GM23248 (cell line): ENCODE measurements at regions not wholly inside any gene's neighbourhood (a gene's known extent, or its start where the extent isn't known, plus 50 kb on each side); places are given as distances from the start of the nearest gene placed in this dataset.

ENCODE experiments used
- DNase-seq: peaks from one replicate; pipeline ENCODE4 v3.0.0-alpha.2; 2015
- H2AFZ ChIP-seq: fragments of 200-600 bp; sonication (generic); 2 replicates; pipeline ENCODE4 v1.6.1; 2016; ENCODE audit warnings: antibody characterized with exemption
- H3F3A ChIP-seq: fragments of 200-600 bp; sonication (generic); 2 replicates; pipeline ENCODE4 v1.6.1; 2016; ENCODE audit warnings: mild to moderate bottlenecking, antibody characterized with exemption, mixed run types; ENCODE audit not compliant: insufficient read depth
- H3K27ac ChIP-seq: fragments of 200-600 bp; sonication (generic); 2 replicates; pipeline ENCODE4 v1.5.1; 2016; ENCODE audit warnings: mild to moderate bottlenecking
- H3K27me3 ChIP-seq: fragments of 200-600 bp; sonication (generic); replicated peaks from 2 replicates; pipeline ENCODE4 v1.6.1; 2016; ENCODE audit warnings: mild to moderate bottlenecking; ENCODE audit not compliant: insufficient read depth
- H3K36me3 ChIP-seq: fragments of 200-600 bp; sonication (generic); 2 replicates; pipeline ENCODE4 v1.6.1; 2016; ENCODE audit warnings: low read depth, mild to moderate bottlenecking
- H3K4me1 ChIP-seq: fragments of 200-600 bp; sonication (generic); 2 replicates; pipeline ENCODE4 v1.6.1; 2016; ENCODE audit warnings: mild to moderate bottlenecking; ENCODE audit not compliant: insufficient read depth
- H3K4me2 ChIP-seq: fragments of 200-600 bp; sonication (generic); one replicate; pipeline ENCODE4 v1.6.1; 2016; ENCODE audit warnings: mild to moderate bottlenecking; ENCODE audit not compliant: unreplicated experiment
- H3K4me3 ChIP-seq: fragments of 200-600 bp; sonication (generic); 2 replicates; pipeline ENCODE4 v1.5.1; 2016; ENCODE audit warnings: mild to moderate bottlenecking
- H3K79me2 ChIP-seq: fragments of 200-600 bp; sonication (generic); 2 replicates; pipeline ENCODE4 v1.6.1; 2016; ENCODE audit warnings: mild to moderate bottlenecking; ENCODE audit not compliant: insufficient read depth
- H3K9ac ChIP-seq: fragments of 200-600 bp; sonication (generic); 2 replicates; pipeline ENCODE4 v1.6.1; 2016; ENCODE audit warnings: mild to moderate bottlenecking
- H3K9me2 ChIP-seq: fragments of 200-600 bp; sonication (generic); 2 replicates; pipeline ENCODE4 v1.6.1; 2016; ENCODE audit warnings: mixed run types, mild to moderate bottlenecking, moderate library complexity; ENCODE audit not compliant: insufficient read depth
- H3K9me3 ChIP-seq: fragments of 200-600 bp; sonication (generic); one replicate; pipeline ENCODE4 v1.6.1; 2017; ENCODE audit warnings: low read depth
- H4K20me1 ChIP-seq: fragments of 200-600 bp; sonication (generic); 2 replicates; pipeline ENCODE4 v1.6.0; 2016; ENCODE audit not compliant: insufficient read depth
- EZH2 ChIP-seq: fragments of 200-600 bp; sonication (generic); IDR thresholded peaks from 2 replicates; pipeline ENCODE4 v1.6.1; 2018; ENCODE audit warnings: antibody characterized with exemption, mild to moderate bottlenecking; ENCODE audit not compliant: insufficient read depth, poor library complexity, severe bottlenecking
- EZH2phosphoT487 ChIP-seq: fragments of 200-600 bp; sonication (generic); IDR thresholded peaks from 2 replicates; pipeline ENCODE4 v1.6.1; 2018; ENCODE audit warnings: antibody characterized with exemption, moderate library complexity, mild to moderate bottlenecking, low read depth; ENCODE audit not compliant: insufficient read depth
- WGBS, 2 experiments: methylation state at CpG; one replicate each; pipeline ENCODE4 v1.1.6; 2015 to 2017; ENCODE audit warnings: low lambda C conversion rate in 2 of 2, low coverage in 1 of 2; ENCODE audit errors: missing lambda C conversion rate in 2 of 2; 5-methylcytosine and 5-hydroxymethylcytosine counted together
- in situ Hi-C: fragments of 300-500 bp; cut with MboI; formaldehyde crosslinking; loops from 2 replicates; pipeline ENCODE4 v1.15.0; 2020

DNA sequence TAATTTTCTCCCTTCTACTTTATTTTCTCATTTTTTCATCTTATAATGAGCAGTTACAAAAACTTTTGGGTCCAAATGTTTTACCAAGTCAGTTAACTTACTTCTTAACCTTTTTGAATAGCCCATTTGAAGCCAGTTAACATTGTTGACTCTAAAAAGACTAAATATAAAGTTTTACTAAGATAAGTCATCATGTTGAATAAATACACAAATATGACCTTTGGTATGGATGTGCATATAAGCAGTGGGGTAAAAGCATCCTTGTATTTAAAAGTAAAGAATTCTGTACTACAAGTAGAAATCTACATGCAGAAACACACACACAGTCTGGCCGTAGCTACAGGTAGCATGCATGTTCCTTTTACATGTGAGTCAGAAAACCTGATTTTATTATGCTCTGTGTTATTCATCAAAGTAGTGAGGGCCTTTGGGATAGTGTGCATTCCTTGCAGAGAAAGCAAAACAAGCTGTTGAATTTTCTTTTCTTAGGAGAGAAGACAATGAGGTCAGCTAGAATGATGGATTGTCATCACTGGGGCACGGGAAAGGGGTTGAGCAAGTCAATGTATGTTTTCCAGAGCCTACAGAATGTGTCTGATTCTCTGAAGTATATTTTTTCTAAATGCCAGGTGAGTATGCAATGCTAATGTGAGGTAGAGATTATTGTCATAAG is 533.2 kb upstream of the AGA start:
- in situ Hi-C loops = no loop called here

DNA sequence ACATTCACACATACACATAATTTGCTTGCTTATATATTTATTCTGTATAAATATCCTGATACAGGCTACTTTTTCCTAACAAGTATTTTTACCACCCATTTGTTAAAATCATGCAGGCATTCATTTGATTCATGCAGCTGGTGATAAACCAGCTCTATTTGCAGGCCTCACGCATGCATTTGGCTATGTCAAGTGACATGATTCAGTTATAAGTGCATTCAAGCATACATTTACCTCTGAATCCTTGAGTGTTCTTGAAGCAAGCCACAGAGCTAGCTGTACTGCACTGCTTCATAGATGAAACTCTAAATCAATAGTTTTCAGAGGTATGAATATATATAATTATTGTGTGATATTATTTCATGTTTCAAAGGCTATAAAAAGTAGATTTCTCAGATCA is 544.0 kb upstream of the AGA start:
- H3K9me2 ChIP-seq = no peaks in the 10 kb centered on the region
- no peaks in the 10 kb centered on the region for H3K27me3 ChIP-seq
- H2AFZ ChIP-seq = no peak overlapping the region
- no peak for DNase-seq
- no peak overlapping the region for H3K4me3 ChIP-seq
- H3K36me3 ChIP-seq = no peaks in the 10 kb centered on the region
- no peaks in the 10 kb centered on the region for H3K9me3 ChIP-seq
- TF ChIP-seq EZH2phosphoT487 = no peak
- no peak for TF ChIP-seq EZH2
- no peak overlapping the region for H3K4me2 ChIP-seq
- H3K4me1 ChIP-seq = no peaks in the 10 kb centered on the region
- no peak overlapping the region for H3K9ac ChIP-seq
- H3F3A ChIP-seq = no peaks in the 10 kb centered on the region
- H3K79me2 ChIP-seq = no peaks in the 10 kb centered on the region
- H4K20me1 ChIP-seq = no peaks in the 10 kb centered on the region
- no peak overlapping the region for H3K27ac ChIP-seq
- in situ Hi-C loops = no loop called here
- 8 to 16% methylated on average over 1 of the region's 1 CpG for WGBS, 2 experiments

More for the DNA sequence above, 533.2 kb upstream of the AGA start:
- TF ChIP-seq EZH2phosphoT487 (no peak), EZH2 (no peak)
- Histone ChIP-seq H3K4me3 (no peak overlapping the region), H3K4me1 (no peaks in the 10 kb centered on the region), H2AFZ (no peak overlapping the region), H3K4me2 (no peak overlapping the region), H3K27me3 (no peaks in the 10 kb centered on the region), H3K27ac (no peak overlapping the region), H3F3A (no peaks in the 10 kb centered on the region), H3K9me2 (no peaks in the 10 kb centered on the region), H3K9me3 (no peaks in the 10 kb centered on the region), H4K20me1 (no peaks in the 10 kb centered on the region), H3K36me3 (no peaks in the 10 kb centered on the region), H3K79me2 (no peaks in the 10 kb centered on the region), H3K9ac (no peak overlapping the region)
- no peak for DNase-seq
- WGBS, 2 experiments = 0 to 1% methylated on average over 2 of the region's 2 CpGs

DNA sequence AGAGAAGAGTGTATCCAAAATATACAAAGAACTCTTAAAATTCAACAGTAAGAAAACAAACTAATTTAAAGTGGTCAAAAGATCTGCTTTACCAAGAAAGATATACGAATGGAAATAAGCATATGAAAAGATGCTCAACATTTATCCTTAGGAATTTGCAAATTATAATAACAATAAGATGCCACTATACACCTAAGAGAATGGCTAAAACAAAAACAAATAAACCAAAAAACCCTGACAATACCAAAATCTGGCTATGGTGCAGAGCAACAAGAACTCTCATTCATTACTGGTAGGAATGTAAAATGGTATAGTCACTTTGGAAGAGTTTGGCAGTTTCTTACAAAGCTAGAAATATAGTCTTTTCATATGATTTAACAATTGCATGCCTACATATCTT is 545.7 kb upstream of the AGA start:
- Histone ChIP-seq H3K27ac (no peak overlapping the region), H3K9ac (no peak overlapping the region), H3F3A (no peaks in the 10 kb centered on the region), H3K9me3 (no peaks in the 10 kb centered on the region), H3K27me3 (no peaks in the 10 kb centered on the region), H3K4me3 (no peak overlapping the region), H3K36me3 (no peaks in the 10 kb centered on the region), H2AFZ (no peak overlapping the region), H4K20me1 (no peaks in the 10 kb centered on the region), H3K79me2 (no peaks in the 10 kb centered on the region), H3K4me2 (no peak overlapping the region), H3K9me2 (no peaks in the 10 kb centered on the region; the same call in 1 of the 2 replicates), H3K4me1 (no peaks in the 10 kb centered on the region)
- 0 to 10% methylated on average over 1 of the region's 1 CpG for WGBS, 2 experiments
- DNase-seq = no peak
- no peak for TF ChIP-seq EZH2
- no peak for TF ChIP-seq EZH2phosphoT487
- in situ Hi-C loops = no loop called here

DNA sequence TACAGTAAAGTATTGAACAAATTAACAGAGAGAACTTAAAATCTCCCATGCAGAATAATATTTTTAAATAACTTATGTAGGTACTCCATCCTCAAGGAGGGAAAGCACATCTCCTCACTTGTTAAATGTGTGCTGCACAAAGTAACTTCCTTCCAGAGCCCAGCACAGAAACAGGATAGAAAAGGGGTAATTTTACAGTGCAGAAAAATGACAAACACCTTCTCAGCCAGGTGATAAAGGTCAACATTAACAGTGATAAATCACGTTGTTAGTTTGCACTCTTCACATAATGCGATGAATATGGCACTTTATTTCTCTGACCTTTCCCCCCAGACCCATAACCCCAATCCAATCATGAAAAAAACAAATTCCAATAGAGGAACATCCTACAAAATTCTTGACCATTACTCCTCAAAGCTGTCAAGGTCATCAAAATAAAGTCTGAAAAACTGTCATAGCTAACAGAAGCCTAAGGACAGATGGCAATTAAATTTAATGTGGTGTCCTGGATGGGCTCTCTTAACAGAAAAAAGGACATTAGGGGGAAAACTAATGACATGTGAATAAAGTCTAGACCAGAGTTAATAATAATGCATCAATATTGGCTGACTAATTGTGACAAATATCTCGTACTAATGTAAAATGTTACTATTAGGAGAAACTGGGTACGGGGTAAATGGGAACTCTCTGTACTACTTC is 547.4 kb upstream of the AGA start:
- Histone ChIP-seq H3K36me3 (no peaks in the 10 kb centered on the region), H2AFZ (no peak overlapping the region), H3K9me3 (no peaks in the 10 kb centered on the region), H3K4me1 (no peaks in the 10 kb centered on the region), H3K9ac (no peak overlapping the region), H3K9me2 (no peaks in the 10 kb centered on the region; the same call in 1 of the 2 replicates), H3K4me2 (no peak overlapping the region), H3K27ac (no peak overlapping the region), H4K20me1 (no peaks in the 10 kb centered on the region), H3K27me3 (no peaks in the 10 kb centered on the region), H3K4me3 (no peak overlapping the region), H3F3A (no peaks in the 10 kb centered on the region), H3K79me2 (no peaks in the 10 kb centered on the region)
- TF ChIP-seq EZH2 = no peak
- no peak for TF ChIP-seq EZH2phosphoT487
- 28% methylated on average over 4 of the region's 4 CpGs for WGBS, 2 experiments
- in situ Hi-C loops = no loop called here
- no peak for DNase-seq
